Keratinocyte (primary cell): ENCODE measurements at regions not wholly inside any gene's neighbourhood (a gene's known extent, or its start where the extent isn't known, plus 50 kb on each side); places are given as distances from the start of the nearest gene placed in this dataset.

Experiments used
- DNase-seq: peaks from one replicate; pipeline ENCODE4 v3.0.0-alpha.2; 2011; ENCODE audit warnings: low read depth, missing footprints, low spot score
- FAIRE-seq: peaks from 2 replicates; lab custom pipeline; 2011; peaks lifted over from hg19 to GRCh38; lab: Jason Lieb, UNC
- H2AFZ ChIP-seq: 2 replicates; pipeline ENCODE4 v1.6.0; 2012; ENCODE audit warnings: low read length, control low read depth, inconsistent platforms; ENCODE audit not compliant: control insufficient read depth
- H3K27ac ChIP-seq: 2 replicates; pipeline ENCODE4 v1.5.1; 2011; ENCODE audit warnings: low read length; ENCODE audit not compliant: control insufficient read depth, insufficient read depth
- H3K27me3 ChIP-seq: 3 replicates; pipeline ENCODE4 v1.6.0; 2011; ENCODE audit warnings: low read length; ENCODE audit not compliant: control insufficient read depth, insufficient read depth; ENCODE audit errors: extremely low read depth
- H3K36me3 ChIP-seq, 2 experiments: 2 replicates in 1 of 2; 3 replicates in 1 of 2; pipeline ENCODE4 v1.5.1; 2011; ENCODE audit warnings: low read length in 2 of 2, mild to moderate bottlenecking in 1 of 2; ENCODE audit not compliant: control insufficient read depth in 2 of 2, insufficient read depth in 2 of 2; ENCODE audit errors: extremely low read depth in 1 of 2
- H3K4me1 ChIP-seq: 3 replicates; pipeline ENCODE4 v1.5.1; 2011; ENCODE audit warnings: low read length; ENCODE audit not compliant: control insufficient read depth, insufficient read depth; ENCODE audit errors: extremely low read depth
- H3K4me2 ChIP-seq: 3 replicates; pipeline ENCODE4 v1.6.0; 2011; ENCODE audit warnings: low read depth, low read length; ENCODE audit not compliant: control insufficient read depth, insufficient read depth; ENCODE audit errors: extremely low read depth
- H3K4me3 ChIP-seq, 3 experiments: fragments of 200-600 bp in 1 of 3; sonication (generic) in 1 of 3; 2 replicates in 2 of 3; 3 replicates in 1 of 3; pipeline ENCODE4 v1.5.1; 2011 to 2016; ENCODE audit warnings: low read length in 3 of 3, mild to moderate bottlenecking in 3 of 3, control low read depth in 2 of 3, inconsistent platforms in 1 of 3, low read depth in 1 of 3, mixed read lengths in 1 of 3, mixed run types in 1 of 3, moderate library complexity in 1 of 3; ENCODE audit not compliant: control insufficient read depth in 2 of 3, insufficient read depth in 2 of 3; ENCODE audit errors: extremely low read depth in 1 of 3
- H3K79me2 ChIP-seq: 2 replicates; pipeline ENCODE4 v1.6.0; 2012; ENCODE audit warnings: low read length; ENCODE audit not compliant: control insufficient read depth, insufficient read depth
- H3K9ac ChIP-seq: 3 replicates; pipeline ENCODE4 v1.6.0; 2011; ENCODE audit warnings: low read length; ENCODE audit not compliant: control insufficient read depth, insufficient read depth; ENCODE audit errors: extremely low read depth
- H3K9me1 ChIP-seq: 3 replicates; pipeline ENCODE4 v1.6.0; 2011; ENCODE audit warnings: low read length; ENCODE audit not compliant: control insufficient read depth, insufficient read depth; ENCODE audit errors: extremely low read depth
- H3K9me3 ChIP-seq: 2 replicates; pipeline ENCODE4 v1.5.1; 2012; ENCODE audit warnings: low read depth, low read length; ENCODE audit not compliant: control insufficient read depth
- H4K20me1 ChIP-seq: 3 replicates; pipeline ENCODE4 v1.6.0; 2011; ENCODE audit warnings: low read length; ENCODE audit not compliant: control insufficient read depth, insufficient read depth; ENCODE audit errors: extremely low read depth
- CTCF ChIP-seq, 3 experiments: IDR thresholded peaks in 1 of 3; conservative IDR thresholded peaks in 1 of 3; optimal IDR thresholded peaks in 1 of 3; 2 replicates in 2 of 3; 3 replicates in 1 of 3; pipeline versions ENCODE3 to v1.5.1; 2011; ENCODE audit warnings: low read length in 3 of 3, mild to moderate bottlenecking in 3 of 3, moderate library complexity in 2 of 3, control low read depth in 1 of 3, inconsistent platforms in 1 of 3; ENCODE audit not compliant: insufficient read depth in 2 of 3; ENCODE audit errors: extremely low read depth in 1 of 3
- EZH2 ChIP-seq: IDR thresholded peaks from one replicate; pipeline ENCODE4 v1.6.1; 2012; ENCODE audit warnings: inconsistent platforms, mild to moderate bottlenecking, low read length, moderate library complexity
- dilution Hi-C: fragments of 300-500 bp; cut with MboI; formaldehyde crosslinking; loops from one replicate; pipeline ENCODE4 v1.7.0; 2020; ENCODE audit warnings: low sequenced_read_pairs; ENCODE audit not compliant: extremely low pct_ligation_motif_present

DNA sequence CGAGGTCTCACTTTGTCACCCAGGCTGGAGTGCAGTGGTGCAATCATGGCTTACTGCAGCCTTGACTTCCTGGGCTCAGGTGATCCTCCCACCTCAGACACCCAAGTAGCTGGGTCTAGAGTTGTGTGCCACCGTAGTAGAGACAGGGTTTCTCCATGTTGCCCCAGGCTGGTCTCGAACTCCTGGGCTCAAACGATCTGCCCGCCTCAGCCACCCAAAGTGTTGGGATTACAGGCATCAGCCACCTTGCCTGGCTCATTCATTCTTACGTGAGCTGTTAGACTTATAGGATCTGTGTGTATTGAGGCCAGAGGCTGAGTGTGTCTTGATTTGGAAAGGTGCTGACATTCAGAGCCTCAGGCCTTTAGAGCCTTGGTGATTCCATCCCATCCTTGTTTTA, 128.1 kb downstream of the SLC25A47 start:
- Histone ChIP-seq H3K9ac (no peak overlapping the region), H3K9me1 (no peaks in the 10 kb centered on the region), H3K4me2 (no peak overlapping the region), H3K27ac (no peak overlapping the region), H3K36me3 (no peaks in the 10 kb centered on the region), H3K4me3 (no peak overlapping the region), H3K27me3 (no peaks in the 10 kb centered on the region), H3K4me1 (peaks cover 5% of the 10 kb centered on the region), H4K20me1 (no peaks in the 10 kb centered on the region), H3K9me3 (no peaks in the 10 kb centered on the region), H2AFZ (no peak overlapping the region), H3K79me2 (no peaks in the 10 kb centered on the region)
- FAIRE-seq (no peak), DNase-seq (no peak)
- dilution Hi-C loops: no loop called here
- TF ChIP-seq CTCF (optimal IDR thresholded peaks at IDR 0.05 in 1 of 3, IDR thresholded peaks at IDR 0.05 in 1 of 3, conservative IDR thresholded peaks at IDR 0.05 in 1 of 3; ENCODE audit: extremely low read depth in 1 of 3, insufficient read depth in 2 of 3, low read length in 3 of 3) (no peak), EZH2 (no peak)

DNA sequence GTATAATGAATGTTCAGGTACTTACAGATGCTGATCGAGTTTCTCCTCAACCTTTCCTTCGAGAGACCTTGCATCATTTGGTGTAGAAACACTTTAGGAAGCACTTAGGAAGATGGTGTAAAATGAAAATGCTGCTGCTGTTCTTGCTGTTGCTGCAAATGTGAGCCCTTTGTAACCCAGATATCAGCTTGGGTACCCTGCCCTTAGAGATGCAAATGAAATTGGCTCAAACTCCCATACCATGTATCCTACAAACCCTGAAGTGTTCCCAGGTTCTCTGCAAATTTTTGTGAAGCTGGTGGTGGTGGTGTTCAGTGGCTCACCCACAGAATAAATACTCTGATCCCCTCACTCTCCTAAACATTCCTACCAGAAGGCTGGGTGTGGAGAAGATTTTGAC, 130.8 kb downstream of the SLC25A47 start:
- dilution Hi-C loops: no loop called here
- TF ChIP-seq EZH2 (no peak), CTCF (optimal IDR thresholded peaks at IDR 0.05 in 1 of 3, IDR thresholded peaks at IDR 0.05 in 1 of 3, conservative IDR thresholded peaks at IDR 0.05 in 1 of 3; ENCODE audit: extremely low read depth in 1 of 3, insufficient read depth in 2 of 3, low read length in 3 of 3) (no peak)
- Histone ChIP-seq H3K27me3 (no peaks in the 10 kb centered on the region), H3K36me3 (no peaks in the 10 kb centered on the region), H4K20me1 (no peaks in the 10 kb centered on the region), H3K9me3 (no peaks in the 10 kb centered on the region), H3K79me2 (no peaks in the 10 kb centered on the region), H3K4me2 (no peak overlapping the region), H3K27ac (no peak overlapping the region), H3K4me1 (peaks cover 5% of the 10 kb centered on the region), H3K9ac (no peak overlapping the region), H2AFZ (no peak overlapping the region), H3K9me1 (no peaks in the 10 kb centered on the region), H3K4me3 (no peak overlapping the region)
- DNase-seq (no peak), FAIRE-seq (no peak)
